T-helper 1 cell treated with Interleukin-12 subunit alpha and Interleukin-12 subunit beta and Interleukin-4 antibody, amounts not matched to agents 30 μg/mL and 1 μg/mL, for 36 hours (primary cell): ENCODE measurements at regions not wholly inside any gene's neighbourhood (a gene's known extent, or its start where the extent isn't known, plus 50 kb on each side); places are given as distances from the start of the nearest gene placed in this dataset.
"Not testable (repeated sequence)": the region's sequence is repeated elsewhere in the genome, so short reads cannot be mapped to it uniquely, and the experiment has no call there.

Experiments
- H3K27ac Mint-ChIP-seq: one replicate; pipeline ENCODE4 v1.8.0; 2021; ENCODE audit warnings: mild to moderate bottlenecking, mixed read lengths
- H3K27me3 Mint-ChIP-seq: one replicate; pipeline ENCODE4 v1.8.0; 2021; ENCODE audit warnings: low read depth, mixed read lengths
- H3K36me3 Mint-ChIP-seq: one replicate; pipeline ENCODE4 v1.8.0; 2021; ENCODE audit warnings: low read depth, mixed read lengths
- H3K4me1 Mint-ChIP-seq: one replicate; pipeline ENCODE4 v1.8.0; 2021; ENCODE audit warnings: low read depth, mixed read lengths
- H3K4me3 Mint-ChIP-seq: one replicate; pipeline ENCODE4 v1.8.0; 2021; ENCODE audit warnings: mild to moderate bottlenecking, moderate library complexity, mixed read lengths
- H3K9me3 Mint-ChIP-seq: one replicate; pipeline ENCODE4 v1.8.0; 2021; ENCODE audit warnings: mixed read lengths

DNA sequence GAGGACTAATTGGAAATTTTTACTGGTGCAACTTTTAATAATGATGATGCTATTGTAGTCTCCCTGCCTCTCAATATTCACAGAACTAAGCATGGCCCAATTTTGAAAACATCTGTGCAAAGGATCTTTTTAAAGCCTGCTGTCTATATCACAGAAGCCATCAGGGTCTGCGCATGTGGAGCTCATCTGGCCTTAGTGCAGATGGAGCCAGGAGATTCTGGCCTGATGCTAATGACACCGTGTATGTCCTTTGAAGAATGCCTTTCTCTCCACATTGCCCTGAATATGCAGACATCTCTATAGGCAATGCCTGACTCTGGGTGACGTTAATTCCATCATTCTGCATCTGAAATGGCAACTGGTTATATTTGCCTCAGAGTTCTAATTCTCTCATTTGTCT is 1205.9 kb downstream of the AACS start:
- no peaks in the 10 kb centered on the region for H3K4me1 Mint-ChIP-seq
- no peaks in the 10 kb centered on the region for H3K36me3 Mint-ChIP-seq
- H3K4me3 Mint-ChIP-seq: no peak overlapping the region
- no peaks in the 10 kb centered on the region for H3K27me3 Mint-ChIP-seq
- peaks cover 16% of the 10 kb centered on the region for H3K9me3 Mint-ChIP-seq
- H3K27ac Mint-ChIP-seq: no peak overlapping the region

DNA sequence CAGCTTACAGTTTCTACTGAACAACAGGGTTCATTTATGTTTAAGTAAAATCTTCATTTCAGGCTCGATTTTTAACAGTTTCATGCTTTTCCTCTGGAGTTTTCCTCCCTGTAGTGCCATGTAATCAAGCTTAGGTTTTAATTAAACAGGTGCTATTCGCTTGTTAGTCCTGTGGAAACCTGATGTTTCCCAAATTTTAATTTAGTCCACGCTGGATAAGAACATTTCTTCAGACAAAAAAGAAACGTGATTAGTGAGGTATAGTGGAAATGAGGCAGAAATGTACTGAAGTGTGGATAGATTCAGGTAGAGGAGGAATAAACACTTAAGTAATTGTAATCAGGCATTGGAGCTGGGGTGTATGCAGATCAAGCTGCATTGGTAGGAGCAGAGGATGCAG is 1217.5 kb downstream of the AACS start:
- no peak overlapping the region for H3K4me3 Mint-ChIP-seq
- peaks cover 14% of the 10 kb centered on the region for H3K9me3 Mint-ChIP-seq
- H3K4me1 Mint-ChIP-seq: no peaks in the 10 kb centered on the region
- no peaks in the 10 kb centered on the region for H3K27me3 Mint-ChIP-seq
- no peaks in the 10 kb centered on the region for H3K36me3 Mint-ChIP-seq
- H3K27ac Mint-ChIP-seq: no peak overlapping the region

DNA sequence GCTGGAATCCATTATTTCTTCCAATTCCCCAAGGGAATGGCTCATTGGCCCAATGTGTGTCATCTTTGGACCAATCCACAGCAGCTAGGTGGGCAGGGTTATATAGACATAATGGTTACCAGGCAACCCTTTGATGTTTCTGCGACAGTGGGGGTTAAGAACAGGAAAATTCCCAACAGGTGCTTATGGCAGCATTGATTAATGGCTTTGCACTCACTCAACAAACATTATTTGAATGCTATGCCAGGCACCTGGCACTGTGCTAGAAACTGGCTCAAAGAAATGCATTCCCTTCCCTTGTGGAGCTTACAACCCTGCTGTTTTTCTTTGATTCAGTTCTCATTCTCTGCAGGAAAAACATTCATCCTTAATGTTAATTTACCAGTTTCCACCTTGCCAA is 1221.0 kb downstream of the AACS start:
- no peaks in the 10 kb centered on the region for H3K27me3 Mint-ChIP-seq
- peaks cover 15% of the 10 kb centered on the region for H3K9me3 Mint-ChIP-seq
- H3K36me3 Mint-ChIP-seq: no peaks in the 10 kb centered on the region
- H3K27ac Mint-ChIP-seq: no peak overlapping the region
- no peaks in the 10 kb centered on the region for H3K4me1 Mint-ChIP-seq
- H3K4me3 Mint-ChIP-seq: no peak overlapping the region

DNA sequence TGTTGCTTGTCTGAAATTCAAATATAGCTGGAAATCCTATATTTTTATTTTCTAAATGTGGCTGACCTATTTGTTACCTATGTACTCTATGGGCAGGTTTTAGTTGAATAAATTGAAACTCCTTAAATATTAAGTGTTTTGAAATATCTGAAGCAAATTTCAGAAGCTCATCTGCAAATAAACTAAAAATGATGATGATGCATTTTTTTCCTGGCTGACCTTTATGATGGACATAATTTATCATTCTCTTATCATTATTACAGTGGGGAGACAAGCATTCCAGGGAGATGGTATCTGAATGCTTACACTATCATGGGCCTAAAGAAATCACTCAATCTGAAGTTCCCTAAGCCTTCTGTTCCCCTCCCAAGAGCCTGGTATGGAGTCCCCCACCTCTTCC is 1225.2 kb downstream of the AACS start:
- Mint-ChIP-seq H3K4me1 (no peaks in the 10 kb centered on the region), H3K27ac (no peak overlapping the region), H3K27me3 (no peaks in the 10 kb centered on the region), H3K4me3 (no peak overlapping the region), H3K9me3 (peaks cover 33% of the 10 kb centered on the region), H3K36me3 (no peaks in the 10 kb centered on the region)

DNA sequence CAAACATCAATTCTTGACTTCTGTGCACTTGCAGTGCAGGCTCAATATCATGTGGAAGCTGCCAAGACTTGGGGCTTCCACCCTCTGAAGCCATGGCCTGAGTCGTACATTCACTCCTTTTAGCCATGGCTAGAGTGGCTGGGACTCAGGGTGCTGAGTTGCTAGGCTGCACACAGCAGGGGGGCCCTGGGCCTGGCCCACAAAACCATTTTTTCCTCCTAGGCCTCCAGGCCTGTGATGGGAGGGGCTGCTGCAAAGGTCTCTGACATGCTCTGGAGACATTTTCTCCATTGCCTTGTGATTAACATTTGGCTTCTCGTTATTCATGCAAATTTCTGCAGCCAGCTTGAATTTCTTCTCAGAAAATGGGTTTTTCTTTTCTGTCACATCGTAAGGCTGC is 1226.8 kb downstream of the AACS start:
- peaks cover 41% of the 10 kb centered on the region for H3K9me3 Mint-ChIP-seq
- not testable (repeated sequence) for H3K36me3 Mint-ChIP-seq, H3K4me1 Mint-ChIP-seq, H3K27me3 Mint-ChIP-seq, H3K27ac Mint-ChIP-seq, H3K4me3 Mint-ChIP-seq

DNA sequence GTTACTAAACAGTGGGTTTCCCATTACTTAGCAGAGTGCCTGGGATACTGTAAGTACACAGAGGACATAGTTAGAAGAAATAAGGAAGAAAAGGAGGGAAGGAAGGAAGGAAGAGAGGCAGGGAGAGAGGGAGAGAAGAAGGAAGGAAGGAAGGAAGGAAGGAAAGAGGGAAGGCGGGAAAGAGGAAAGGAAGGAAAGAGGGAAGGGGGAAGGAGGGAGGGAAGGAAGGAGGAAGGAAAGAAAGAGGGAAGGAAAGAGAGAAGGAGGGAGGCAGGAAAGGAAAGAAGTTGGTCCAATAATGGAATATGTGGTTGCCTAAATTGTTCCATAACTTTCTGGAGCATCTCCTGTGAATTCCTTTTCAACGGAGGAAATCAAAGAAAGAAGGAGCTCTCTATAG is 1230.4 kb downstream of the AACS start:
- Mint-ChIP-seq H3K9me3 (peaks cover 39% of the 10 kb centered on the region), H3K27ac (peak overlapping the region; percentile 17), H3K27me3 (no peaks in the 10 kb centered on the region), H3K4me3 (no peak overlapping the region), H3K36me3 (no peaks in the 10 kb centered on the region), H3K4me1 (no peaks in the 10 kb centered on the region)

DNA sequence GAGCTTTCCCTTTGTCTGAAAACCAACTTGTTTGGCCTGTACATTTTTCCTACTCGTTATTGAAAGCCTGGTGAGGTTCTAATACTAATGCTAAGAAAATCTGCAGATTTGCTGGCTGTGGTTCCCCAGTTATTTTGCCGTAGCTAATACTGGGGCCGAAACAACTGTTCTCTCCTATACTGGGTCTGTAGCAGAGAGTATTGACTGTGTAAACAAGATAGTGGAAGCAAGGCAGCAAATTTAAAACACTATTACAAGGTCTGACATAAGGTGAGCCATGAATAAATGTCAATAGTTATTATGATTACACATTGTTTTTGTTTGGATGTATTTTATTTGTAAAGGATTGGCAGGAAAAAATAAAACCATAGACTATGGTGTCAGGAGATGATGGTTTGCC is 1244.0 kb downstream of the AACS start:
- no peak overlapping the region for H3K27ac Mint-ChIP-seq
- no peaks in the 10 kb centered on the region for H3K4me1 Mint-ChIP-seq
- no peaks in the 10 kb centered on the region for H3K27me3 Mint-ChIP-seq
- no peaks in the 10 kb centered on the region for H3K36me3 Mint-ChIP-seq
- H3K9me3 Mint-ChIP-seq: peaks cover 4% of the 10 kb centered on the region
- no peak overlapping the region for H3K4me3 Mint-ChIP-seq

DNA sequence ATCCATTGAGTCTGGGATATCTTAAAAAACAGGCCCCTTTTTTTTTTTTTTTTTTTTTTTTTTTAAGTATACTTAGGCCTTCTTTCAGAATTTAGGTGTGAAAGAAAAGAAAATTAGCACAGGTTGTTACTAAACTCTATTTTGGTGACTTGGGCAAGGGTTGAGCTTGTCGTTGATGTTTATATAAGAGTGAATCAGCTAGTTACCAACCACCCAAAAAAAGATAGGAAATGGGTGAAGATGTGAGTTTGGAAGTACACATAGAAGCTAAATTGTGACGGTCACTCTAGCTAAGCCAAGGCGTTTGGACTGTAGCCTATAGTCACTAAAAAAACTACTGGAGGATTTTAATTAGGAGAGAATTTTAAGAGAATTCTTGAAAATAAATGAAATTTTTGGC is 1247.2 kb downstream of the AACS start:
- Mint-ChIP-seq H3K27ac (no peak overlapping the region), H3K4me3 (no peak overlapping the region), H3K36me3 (no peaks in the 10 kb centered on the region), H3K27me3 (no peaks in the 10 kb centered on the region), H3K4me1 (no peaks in the 10 kb centered on the region), H3K9me3 (peaks cover 9% of the 10 kb centered on the region)

DNA sequence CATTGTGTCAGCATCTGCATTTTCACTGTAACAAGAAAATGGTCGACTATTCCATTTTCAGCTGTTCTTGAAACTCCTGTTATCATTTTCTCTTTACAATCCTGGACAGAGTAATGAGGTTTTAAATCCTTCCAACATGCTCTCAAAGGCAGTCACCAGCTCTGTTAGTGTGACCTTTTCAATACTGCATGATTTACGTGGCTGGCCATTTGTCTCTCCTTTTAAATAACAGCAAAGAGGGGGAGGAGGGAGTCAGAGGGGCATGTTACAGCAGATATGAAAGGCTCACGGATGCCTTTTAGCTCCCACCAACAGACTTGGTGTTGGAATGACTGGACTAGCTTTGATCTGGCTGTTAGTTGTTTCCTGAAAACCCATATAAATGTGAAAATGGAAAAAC is 1251.2 kb downstream of the AACS start:
- Mint-ChIP-seq H3K9me3 (peaks cover 17% of the 10 kb centered on the region), H3K27ac (no peak overlapping the region), H3K27me3 (no peaks in the 10 kb centered on the region), H3K4me1 (no peaks in the 10 kb centered on the region), H3K36me3 (no peaks in the 10 kb centered on the region), H3K4me3 (no peak overlapping the region)

DNA sequence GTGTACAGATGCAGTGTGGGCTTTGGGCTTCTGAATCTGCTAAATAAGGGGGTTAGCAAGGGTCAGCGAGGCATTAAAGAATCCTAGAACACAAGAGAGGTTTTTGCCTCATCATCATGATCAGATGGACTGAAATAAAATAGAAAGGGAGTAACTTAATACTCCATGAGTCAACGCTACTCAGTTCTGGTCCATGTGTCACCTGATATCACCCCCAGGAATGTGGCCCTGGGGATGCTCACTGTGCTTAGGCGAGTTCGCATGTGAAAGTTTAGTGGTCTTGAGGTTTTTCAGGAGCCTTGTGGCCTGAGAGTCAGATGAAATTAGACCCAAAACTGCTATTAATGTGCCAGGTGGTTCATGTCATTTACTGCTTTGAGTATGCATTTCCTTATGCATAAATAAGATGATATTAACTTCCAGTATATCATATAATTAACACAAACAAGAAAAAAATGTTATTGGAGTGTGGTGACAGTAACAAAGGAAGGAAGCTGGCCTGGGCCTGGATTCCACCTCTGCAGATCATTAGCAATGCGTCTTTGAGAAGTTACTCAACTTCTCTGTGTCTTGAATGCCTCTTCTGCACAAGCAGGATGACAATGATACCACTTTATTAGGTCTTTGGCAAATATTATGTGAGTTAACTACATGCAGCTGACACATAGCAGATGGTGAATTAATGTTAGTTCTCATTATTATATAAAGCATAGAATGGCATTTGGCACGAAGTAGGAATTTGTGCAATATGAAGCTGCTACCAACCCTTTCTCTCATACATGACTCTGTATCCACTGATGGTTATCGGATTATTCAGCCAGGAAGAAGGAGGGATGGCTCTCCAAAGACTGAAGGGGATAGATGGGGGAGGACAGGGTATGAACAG is 1272.6 kb downstream of the AACS start:
- peaks cover 10% of the 10 kb centered on the region for H3K9me3 Mint-ChIP-seq
- no peak overlapping the region for H3K27ac Mint-ChIP-seq
- no peaks in the 10 kb centered on the region for H3K4me1 Mint-ChIP-seq
- no peaks in the 10 kb centered on the region for H3K36me3 Mint-ChIP-seq
- H3K4me3 Mint-ChIP-seq: no peak overlapping the region
- H3K27me3 Mint-ChIP-seq: no peaks in the 10 kb centered on the region

DNA sequence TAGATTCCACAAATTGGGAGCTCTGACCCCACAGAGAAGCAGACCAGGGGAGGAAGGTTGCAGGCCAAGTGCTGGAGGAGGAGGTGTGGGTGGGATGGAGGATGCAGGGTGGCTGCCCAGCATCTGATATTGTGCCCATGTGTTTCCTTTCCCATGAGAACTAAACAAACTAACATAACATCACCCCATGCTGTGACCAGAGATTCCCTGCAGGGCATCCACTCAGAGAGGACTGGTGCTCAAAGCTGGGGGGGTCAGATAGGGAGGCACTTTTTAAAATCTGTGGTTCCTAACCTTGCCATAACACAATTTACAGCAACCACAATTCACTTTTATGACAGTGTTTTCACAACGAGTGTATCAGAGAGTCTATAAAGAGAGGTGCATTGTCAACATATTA is 1277.6 kb downstream of the AACS start:
- Mint-ChIP-seq H3K4me3 (no peak overlapping the region), H3K9me3 (peaks cover 10% of the 10 kb centered on the region), H3K27ac (no peak overlapping the region), H3K36me3 (no peaks in the 10 kb centered on the region), H3K27me3 (no peaks in the 10 kb centered on the region), H3K4me1 (no peaks in the 10 kb centered on the region)

DNA sequence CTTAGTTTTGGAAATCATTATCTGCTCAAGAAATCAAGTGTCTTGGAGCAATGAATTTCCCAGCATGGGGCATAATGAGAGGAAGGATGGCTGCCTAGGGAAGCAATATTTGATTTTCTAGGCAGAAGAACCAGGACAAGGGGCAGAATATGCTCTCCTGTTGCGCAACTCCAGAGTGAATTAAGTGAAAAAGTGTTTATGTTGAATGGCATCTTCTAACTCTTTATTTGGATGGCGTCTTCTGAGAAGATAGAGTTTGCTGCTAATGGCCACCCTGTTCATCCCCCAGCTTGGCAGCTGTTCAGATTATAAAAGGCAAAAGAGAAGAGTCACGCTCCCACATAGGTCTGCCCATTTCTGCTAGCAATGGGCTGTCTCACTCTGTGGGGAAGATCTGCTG is 1278.1 kb downstream of the AACS start:
- Mint-ChIP-seq H3K4me3 (no peak overlapping the region), H3K36me3 (no peaks in the 10 kb centered on the region), H3K27me3 (no peaks in the 10 kb centered on the region), H3K4me1 (no peaks in the 10 kb centered on the region), H3K9me3 (peaks cover 10% of the 10 kb centered on the region), H3K27ac (no peak overlapping the region)

DNA sequence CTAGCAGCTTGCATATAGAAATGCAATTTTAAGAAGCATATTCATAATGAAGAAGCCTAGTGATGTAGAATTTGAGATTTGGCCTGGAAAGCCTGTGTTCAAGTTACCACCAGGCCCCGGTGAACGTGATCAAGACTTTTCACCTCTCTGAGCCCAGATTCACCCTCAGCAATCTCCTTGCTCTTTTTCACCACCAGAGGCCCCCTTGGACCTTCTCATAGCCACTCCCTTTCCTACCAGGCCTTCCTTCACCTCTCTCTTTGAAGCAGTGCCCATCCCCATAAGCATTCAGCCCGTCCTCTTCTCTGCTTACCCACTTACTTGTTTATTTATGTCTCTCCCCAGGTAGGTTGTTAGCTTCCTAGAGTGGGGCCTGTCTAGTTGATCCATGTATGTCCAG is 1280.9 kb downstream of the AACS start:
- H3K27me3 Mint-ChIP-seq: no peaks in the 10 kb centered on the region
- H3K4me1 Mint-ChIP-seq: no peaks in the 10 kb centered on the region
- peaks cover 6% of the 10 kb centered on the region for H3K9me3 Mint-ChIP-seq
- no peak overlapping the region for H3K4me3 Mint-ChIP-seq
- no peaks in the 10 kb centered on the region for H3K36me3 Mint-ChIP-seq
- no peak overlapping the region for H3K27ac Mint-ChIP-seq

DNA sequence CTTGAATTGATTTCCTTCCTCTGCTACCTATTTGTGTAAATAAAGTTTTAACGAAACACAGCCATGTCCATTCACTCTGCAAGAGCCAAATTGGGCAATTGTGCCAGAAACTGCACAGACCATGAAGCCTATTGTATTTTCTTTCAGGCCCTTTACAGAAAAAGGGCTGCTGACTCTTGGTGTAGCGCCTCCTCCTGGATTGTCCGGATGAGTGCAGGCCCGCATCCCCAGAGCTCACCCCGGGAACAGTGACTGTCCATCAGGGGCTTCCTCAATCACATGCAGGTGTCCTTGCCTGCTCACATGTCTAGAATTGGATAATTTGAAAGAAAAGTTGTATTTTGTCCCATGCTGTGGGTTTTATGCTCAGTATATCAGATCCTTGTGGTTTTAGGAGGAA is 1282.2 kb downstream of the AACS start:
- no peak overlapping the region for H3K4me3 Mint-ChIP-seq
- H3K27ac Mint-ChIP-seq: no peak overlapping the region
- H3K27me3 Mint-ChIP-seq: no peaks in the 10 kb centered on the region
- H3K9me3 Mint-ChIP-seq: peaks cover 6% of the 10 kb centered on the region
- no peaks in the 10 kb centered on the region for H3K36me3 Mint-ChIP-seq
- H3K4me1 Mint-ChIP-seq: no peaks in the 10 kb centered on the region

DNA sequence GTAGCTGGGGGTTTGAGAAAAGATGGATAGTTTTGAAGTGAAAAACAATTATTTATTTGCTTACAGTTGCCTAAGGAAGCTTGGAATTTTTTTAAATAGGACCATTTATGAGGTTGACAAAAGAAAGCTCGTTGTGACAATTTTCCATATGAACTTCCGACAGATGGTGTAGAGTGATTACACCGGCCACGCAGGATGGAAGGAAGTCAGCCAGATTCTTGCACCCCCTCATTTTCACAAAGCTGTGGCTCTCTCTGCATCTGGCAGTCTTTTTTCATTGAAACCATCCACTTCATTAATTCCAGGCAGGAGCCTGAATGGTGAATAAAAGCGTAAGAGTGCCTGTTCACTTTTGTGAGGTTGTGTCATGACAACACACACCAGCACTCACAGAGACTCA is 1284.1 kb downstream of the AACS start:
- H3K27me3 Mint-ChIP-seq: no peaks in the 10 kb centered on the region
- no peak overlapping the region for H3K4me3 Mint-ChIP-seq
- H3K36me3 Mint-ChIP-seq: no peaks in the 10 kb centered on the region
- no peaks in the 10 kb centered on the region for H3K4me1 Mint-ChIP-seq
- peaks cover 11% of the 10 kb centered on the region for H3K9me3 Mint-ChIP-seq
- no peak overlapping the region for H3K27ac Mint-ChIP-seq

DNA sequence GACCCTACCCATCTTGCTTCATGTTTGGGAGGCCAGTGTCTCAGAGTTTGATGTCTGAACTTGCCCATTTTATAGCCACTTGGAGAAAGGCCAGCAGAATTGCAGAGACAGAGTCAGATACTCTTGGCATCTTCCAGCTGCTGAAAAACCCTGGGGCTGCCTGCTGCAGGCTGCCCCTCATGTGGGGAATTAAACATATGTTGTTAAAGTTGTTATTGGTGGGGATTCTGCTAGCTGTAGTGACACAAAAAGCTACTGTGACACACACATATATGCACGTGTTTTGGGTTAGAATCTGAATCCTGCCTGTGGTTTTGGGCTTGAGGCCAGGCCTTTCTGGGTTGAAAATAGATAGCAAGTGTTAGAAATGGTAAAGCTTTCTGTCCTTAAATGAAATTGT is 1288.4 kb downstream of the AACS start:
- H3K9me3 Mint-ChIP-seq: peaks cover 9% of the 10 kb centered on the region
- no peak overlapping the region for H3K4me3 Mint-ChIP-seq
- H3K36me3 Mint-ChIP-seq: no peaks in the 10 kb centered on the region
- no peaks in the 10 kb centered on the region for H3K27me3 Mint-ChIP-seq
- H3K4me1 Mint-ChIP-seq: no peaks in the 10 kb centered on the region
- no peak overlapping the region for H3K27ac Mint-ChIP-seq
